K562 (cell line): ENCODE measurements at regions not wholly inside any gene's neighbourhood (a gene's known extent, or its start where the extent isn't known, plus 50 kb on each side); places are given as distances from the start of the nearest gene placed in this dataset.

Experiments used
- CTCF ChIP-seq, 3 experiments: IDR thresholded peaks in 2 of 3; conservative IDR thresholded peaks in 1 of 3; 2 replicates each; pipeline ENCODE4 v1.5.1; 2011 to 2012; ENCODE audit warnings: low read length in 3 of 3, mild to moderate bottlenecking in 3 of 3, control low read depth in 2 of 3, improper control_type of control experiment in 1 of 3, inconsistent platforms in 1 of 3, low read depth in 1 of 3, mixed read lengths in 1 of 3, moderate library complexity in 1 of 3; ENCODE audit not compliant: insufficient read depth in 2 of 3
- ETV6 ChIP-seq, 3 experiments: fragments of 150-350 bp in 1 of 3; sonication (generic) in 1 of 3; formaldehyde crosslinking in 1 of 3; IDR thresholded peaks; 2 replicates each; pipeline versions ENCODE4 v1.6.1 to v1.8.0; 2014 to 2022; ENCODE audit warnings: borderline replicate concordance in 2 of 3, low read depth in 2 of 3, antibody characterized with exemption in 1 of 3, low read length in 1 of 3, mild to moderate bottlenecking in 1 of 3, missing genetic modification reagents in 1 of 3
- HDGF ChIP-seq: fragments of 450-650 bp; IDR thresholded peaks from 2 replicates; pipeline ENCODE4 v1.6.1; 2016
- TEAD1 ChIP-seq, 2 experiments: fragments of 450-650 bp in 1 of 2; sonication (generic) in 1 of 2; formaldehyde crosslinking; IDR thresholded peaks; 2 replicates each; pipeline versions ENCODE4 v1.4.0 to v1.8.0; 2020 to 2022; ENCODE audit warnings: mild to moderate bottlenecking in 2 of 2, missing genetic modification reagents in 1 of 2
- ZNF175 ChIP-seq: fragments of 200-800 bp; sonication (Bioruptor generic); IDR thresholded peaks from 2 replicates; pipeline ENCODE4 v1.6.1; 2016; ENCODE audit warnings: low read depth, mild to moderate bottlenecking, missing genetic modification characterization, missing compliant biosample characterization

- no peak for TF ChIP-seq TEAD1 (CRISPR knock-in tag; IDR thresholded peaks at IDR 0.05)
- no peak for TF ChIP-seq HDGF
- TF ChIP-seq CTCF (IDR thresholded peaks at IDR 0.05 in 2 of 3, conservative IDR thresholded peaks at IDR 0.05 in 1 of 3; ENCODE audit: insufficient read depth in 2 of 3, low read depth in 1 of 3, low read length in 3 of 3), result no peak
- no peak for TF ChIP-seq ZNF175 (CRISPR knock-in tag)
- TF ChIP-seq ETV6 (IDR thresholded peaks at IDR 0.05; ENCODE audit: borderline replicate concordance in 1 of 2, low read depth in 2 of 2, low read length in 1 of 2), result no peak
- TF ChIP-seq ETV6 (CRISPR knock-in tag; IDR thresholded peaks at IDR 0.05; ENCODE audit: borderline replicate concordance), result no peak
Measured at GRCh38 chr2:23285091-23285800, 99.7 kb upstream of the KLHL29 start.
